Esophagus muscularis mucosa (tissue), 3 donors: ENCODE measurements at regions not wholly inside any gene's neighbourhood (a gene's known extent, or its start where the extent isn't known, plus 50 kb on each side); places are given as distances from the start of the nearest gene placed in this dataset.

Source experiments
- CTCF ChIP-seq, 3 experiments: fragments of 200-600 bp in 2 of 3; fragments of 450-650 bp in 1 of 3; sonication (generic) in 2 of 3; IDR thresholded peaks; one replicate each; pipeline ENCODE4 v1.5.1; 2017 to 2019; ENCODE audit warnings: antibody characterized with exemption in 3 of 3, mild to moderate bottlenecking in 2 of 3, moderate library complexity in 1 of 3
- POLR2A ChIP-seq: fragments of 450-650 bp; IDR thresholded peaks from one replicate; pipeline ENCODE4 v1.6.1; 2017; ENCODE audit warnings: antibody characterized with exemption, moderate library complexity, mild to moderate bottlenecking, low read depth
- POLR2AphosphoS5 ChIP-seq, 2 donors: sonication (generic); formaldehyde crosslinking; IDR thresholded peaks; one replicate each; pipeline ENCODE4 v1.6.1; 2017; ENCODE audit warnings: antibody characterized with exemption in 2 of 2

- TF ChIP-seq CTCF (IDR thresholded peaks at IDR 0.05) (no peak), POLR2AphosphoS5 (IDR thresholded peaks at IDR 0.05) (no peak), POLR2A (no peak)
These were observed 826.1 kb downstream of the PRELID2 start for GRCh38 chr5:145008876-145009530.
